NCI-H748 treated with DMSO at 0.1 percent for 48 hours (cell line): ENCODE measurements at regions not wholly inside any gene's neighbourhood (a gene's known extent, or its start where the extent isn't known, plus 50 kb on each side); places are given as distances from the start of the nearest gene placed in this dataset.
A peak's percentile ranks its signal among the peaks of the same experiment; 100 is the strongest.

Experiments used
- DNase-seq: peaks from one replicate; lab custom pipeline; 2025; lab: John Stamatoyannopoulos, UW

DNA sequence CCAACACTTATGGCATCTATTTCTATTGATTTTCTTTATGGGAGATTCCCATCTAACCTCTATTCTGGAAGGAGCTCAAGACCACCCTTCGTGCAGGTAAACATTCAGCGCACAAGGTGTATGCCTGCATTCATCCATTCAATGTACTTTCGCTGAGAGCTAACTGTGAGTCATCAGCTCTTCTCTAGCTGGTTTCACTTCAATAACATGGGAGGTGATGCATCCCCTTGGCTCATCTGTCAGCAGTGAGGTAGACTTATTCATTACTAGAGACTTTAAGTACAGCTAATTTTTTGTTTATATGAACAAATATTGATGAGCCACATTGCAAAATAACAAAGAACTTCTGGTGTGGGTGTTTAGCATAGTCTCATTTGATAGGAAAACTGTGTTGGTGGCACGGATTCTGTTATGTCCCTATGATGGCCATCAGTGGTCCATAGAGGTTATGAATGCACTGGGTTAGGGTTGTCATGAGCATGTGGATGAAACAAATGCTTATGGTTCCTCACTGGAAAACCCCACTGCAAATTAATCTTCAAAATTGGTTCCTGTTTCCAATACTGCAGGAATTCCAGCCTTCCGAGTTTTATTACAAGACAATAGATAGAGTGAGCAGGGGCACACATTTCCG lies 1151.0 kb downstream of the BCL11B start:
- peak; percentile 41 for DNase-seq

DNA sequence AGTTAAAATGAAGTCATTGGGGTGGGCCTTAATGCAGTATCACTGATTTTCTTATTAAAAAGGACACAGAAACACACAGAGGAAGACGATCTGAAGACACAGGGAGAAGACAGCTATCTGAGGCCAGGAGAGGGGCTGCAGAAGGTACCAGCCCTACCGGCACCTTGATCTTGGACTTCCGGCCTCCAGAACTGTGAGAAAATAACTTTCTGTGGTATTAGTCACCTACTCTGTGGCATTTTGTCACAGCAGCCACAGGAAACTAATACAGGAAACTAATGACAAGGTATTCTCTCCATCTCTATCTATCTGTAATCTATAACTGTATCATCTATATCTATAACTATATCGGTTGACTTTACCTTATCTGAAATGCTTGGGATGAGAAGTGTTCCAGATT lies 1149.5 kb downstream of the BCL11B start:
- no peak for DNase-seq

DNA sequence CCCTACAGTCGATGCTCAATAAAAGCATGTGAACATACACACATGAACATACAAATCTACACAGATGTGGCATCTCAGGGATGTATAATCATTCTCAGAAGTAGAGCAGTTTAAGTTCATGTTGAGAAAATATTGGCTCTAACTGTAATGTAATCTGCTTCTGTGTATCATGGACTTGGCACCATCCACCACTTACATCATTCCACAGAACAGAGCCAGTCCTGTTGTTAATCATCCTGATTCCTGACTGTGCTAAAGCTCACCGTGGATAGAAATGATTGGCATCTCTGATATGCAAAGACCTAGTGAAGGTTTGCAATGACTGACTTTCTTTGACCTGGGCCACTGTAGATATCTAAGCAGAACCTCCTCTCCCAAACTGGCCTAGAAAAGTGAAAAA lies 1141.3 kb downstream of the BCL11B start:
- DNase-seq = no peak

DNA sequence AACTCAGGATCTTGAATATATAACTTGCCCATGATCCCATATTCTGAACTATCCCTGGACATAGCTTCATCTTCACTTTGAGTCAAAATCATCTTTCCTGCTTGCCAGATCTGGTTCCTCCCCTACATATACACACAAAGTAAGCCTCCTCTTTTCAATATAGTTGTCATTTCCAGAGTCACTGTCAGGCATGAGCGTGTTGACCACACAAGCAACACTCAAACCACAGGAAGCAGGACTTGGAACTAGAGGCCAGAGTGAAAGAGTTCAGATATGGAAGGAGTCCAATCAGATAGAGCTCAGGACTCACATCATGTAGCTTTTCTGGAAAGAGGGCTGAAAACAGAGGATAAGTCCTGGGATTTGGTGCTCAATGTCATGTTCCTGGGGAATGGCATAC lies 1140.6 kb downstream of the BCL11B start:
- no peak for DNase-seq

DNA sequence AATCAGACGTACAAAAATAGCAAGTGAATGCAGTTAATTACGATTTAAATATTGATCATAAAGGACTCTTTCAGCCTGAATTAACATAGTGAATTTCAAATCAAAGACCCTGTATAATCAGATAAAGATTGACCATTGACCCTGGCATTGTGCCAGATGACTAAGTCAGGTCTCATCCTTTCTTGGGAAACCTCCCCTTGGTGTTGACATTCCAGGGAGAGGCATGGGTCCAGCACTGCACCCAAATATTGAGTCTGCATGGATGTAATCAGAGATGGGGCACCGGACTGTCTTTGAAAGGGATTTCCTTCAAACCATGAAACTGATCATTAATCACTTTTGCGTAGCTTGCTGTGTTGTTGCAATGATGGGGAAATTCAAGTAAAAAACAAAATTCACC lies 1138.2 kb downstream of the BCL11B start:
- DNase-seq = no peak

DNA sequence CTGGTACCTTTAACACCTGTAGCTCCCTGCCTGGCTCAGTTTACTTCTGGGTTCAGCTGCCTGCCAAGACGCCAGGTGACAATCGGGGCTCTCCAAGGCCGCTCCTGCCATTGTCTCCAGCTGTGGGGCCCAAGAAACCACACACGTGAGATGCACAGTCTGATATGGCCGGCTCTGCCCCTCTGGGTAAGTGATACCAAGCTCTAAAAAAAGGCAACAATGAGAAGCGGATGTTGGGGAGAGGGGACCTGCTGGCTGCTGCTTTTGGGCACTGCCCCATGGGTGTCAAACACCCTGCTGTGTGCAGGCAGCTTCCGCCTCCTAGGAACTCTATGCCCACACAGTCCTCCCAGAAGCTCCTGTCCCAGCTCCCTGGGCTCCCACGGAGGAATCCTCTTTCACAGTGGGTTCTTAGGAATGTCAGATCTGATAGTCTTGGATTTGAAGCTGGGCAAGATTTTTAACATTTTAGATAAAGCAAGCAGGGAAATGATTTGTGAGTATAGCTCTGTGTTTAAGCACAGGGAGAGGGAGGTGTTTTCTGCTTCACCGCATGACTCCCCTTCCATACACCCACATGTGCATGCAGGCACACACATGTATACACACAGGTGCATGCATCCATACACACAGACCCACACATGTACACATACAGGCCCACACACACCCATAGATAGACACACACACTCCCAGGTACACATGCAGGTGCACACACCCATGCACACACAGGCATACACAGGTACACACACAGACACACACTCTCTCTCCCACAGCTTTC lies 1135.8 kb downstream of the BCL11B start:
- DNase-seq = no peak

DNA sequence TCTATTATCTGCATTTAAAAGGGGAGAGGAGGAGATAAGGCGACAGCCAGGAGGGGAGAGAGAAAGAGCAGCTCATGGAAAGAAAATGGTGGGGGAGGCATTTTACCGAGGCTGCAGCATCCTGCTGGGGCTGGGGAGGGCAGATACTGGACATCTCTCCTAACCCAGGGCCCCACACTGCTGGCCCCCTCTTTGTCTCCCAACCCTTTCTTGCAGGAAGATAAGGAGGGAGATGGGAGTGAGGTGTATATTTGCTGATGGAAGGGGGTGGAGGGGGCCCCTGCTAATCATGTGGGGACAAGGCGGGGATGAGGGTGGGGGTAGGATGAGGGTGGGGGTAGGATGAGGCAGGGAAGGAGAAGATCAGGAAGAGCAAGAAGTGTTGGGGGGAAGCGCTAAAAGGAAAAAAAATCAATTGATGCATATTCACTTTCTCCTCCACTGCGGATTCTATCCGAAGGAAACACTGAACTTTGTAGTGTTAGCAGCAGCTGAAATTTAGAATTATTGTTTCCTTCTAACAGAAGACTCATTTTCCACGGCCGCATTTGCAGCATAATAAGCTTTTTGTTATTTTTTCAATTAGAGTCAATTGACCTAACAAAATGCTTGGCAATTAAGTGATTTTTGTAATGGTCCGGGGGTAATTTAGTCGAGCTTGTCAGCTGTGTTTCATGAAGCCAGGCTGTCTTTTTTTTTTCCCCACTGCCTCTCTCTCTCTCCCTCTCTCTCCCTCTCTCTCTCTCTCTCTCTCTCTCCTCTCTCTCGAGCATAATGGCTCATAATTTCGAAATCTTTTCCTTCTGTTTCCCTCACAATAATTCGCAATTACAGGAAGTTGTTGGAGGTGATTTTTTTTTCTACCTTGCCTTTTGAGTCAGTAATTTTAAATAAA lies 1134.6 kb downstream of the BCL11B start:
- peak; percentile 99 for DNase-seq

DNA sequence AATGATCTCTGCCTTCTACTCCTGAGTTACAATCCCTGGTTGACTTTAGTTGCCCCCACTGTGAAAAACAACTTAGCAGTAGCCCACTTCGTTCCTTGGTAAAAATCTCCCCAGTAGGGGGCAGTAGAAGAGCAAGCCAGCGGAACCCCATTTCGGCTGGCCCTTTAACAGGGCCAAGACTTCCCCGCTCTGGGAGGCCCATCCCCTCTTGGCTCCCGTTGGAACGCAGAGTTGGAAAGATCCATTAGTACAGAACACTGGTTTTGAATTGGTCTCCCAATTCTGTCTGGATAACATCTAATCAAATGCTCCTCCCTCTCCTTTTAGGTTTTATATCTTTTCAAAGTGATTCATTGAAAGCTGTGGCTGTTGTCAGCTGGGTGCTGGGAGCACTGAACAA lies 1133.3 kb downstream of the BCL11B start:
- peak; percentile 42 for DNase-seq

DNA sequence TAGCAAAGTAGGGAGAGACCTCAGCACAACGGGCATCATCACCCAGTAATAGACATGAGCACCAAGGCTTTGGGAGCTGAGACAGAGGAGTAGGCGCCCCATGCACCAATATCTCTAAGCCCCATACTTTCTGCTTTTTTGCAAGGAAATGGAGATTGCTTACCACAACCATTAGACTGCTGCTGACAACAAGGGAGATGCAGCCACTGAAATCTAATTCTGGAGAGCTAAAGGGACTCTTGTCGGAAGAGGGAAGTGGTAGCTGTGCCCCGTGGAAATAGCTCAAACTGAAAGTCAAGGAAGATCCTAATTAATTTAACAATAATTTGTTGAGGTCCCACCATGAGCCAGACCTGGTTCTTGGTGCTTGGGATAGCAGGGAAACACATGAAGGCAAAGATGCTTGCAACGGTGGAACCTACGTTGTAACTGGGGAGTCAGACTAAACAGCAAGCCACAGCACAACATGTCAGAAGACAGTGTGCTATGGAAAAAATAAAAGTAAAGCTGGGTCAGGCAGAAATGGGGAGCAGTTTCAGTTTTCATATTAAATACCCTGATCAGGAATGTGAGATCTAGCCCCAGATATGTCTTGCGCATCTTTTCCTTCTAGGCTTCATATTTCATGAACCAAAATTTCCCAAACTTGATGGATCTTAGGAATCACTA lies 1131.0 kb downstream of the BCL11B start:
- no peak for DNase-seq

DNA sequence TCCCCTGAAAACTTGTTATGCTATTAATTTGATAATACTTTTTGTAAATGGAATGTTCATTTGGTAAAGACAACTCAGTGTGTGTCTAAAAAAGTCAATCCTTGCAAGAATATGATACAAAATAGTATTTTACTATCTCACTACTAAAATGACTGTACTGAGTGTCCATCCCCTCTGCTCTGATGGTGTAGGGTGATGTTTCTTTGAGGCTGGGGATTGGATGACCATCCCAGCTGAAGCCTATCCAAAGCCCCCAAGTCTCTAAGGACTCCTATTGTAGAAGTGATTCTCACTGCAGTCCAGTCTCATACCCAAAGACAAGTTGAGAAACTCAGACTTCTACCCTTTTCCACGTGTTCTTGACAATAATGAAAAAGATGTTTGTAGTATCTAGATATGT lies 1128.4 kb downstream of the BCL11B start:
- no peak for DNase-seq

DNA sequence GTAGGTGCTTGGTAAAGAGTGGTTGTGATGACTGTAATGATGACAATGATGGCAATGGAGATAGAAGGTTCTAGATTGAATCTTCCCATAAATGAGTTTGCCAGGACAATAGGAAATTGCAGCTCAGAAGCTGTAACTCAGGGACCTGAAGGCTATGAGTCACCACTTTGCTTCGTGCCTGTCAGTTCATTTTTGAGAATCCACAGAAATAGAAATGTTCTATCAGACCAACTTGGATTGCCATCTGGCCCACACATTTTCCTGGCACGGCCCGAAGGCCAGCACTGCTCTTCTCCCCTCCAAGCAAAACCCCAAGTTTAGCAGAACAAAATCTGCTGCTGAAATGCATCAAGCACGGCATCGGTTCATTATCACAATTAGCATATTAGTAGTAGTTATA lies 1127.0 kb downstream of the BCL11B start:
- no peak for DNase-seq

DNA sequence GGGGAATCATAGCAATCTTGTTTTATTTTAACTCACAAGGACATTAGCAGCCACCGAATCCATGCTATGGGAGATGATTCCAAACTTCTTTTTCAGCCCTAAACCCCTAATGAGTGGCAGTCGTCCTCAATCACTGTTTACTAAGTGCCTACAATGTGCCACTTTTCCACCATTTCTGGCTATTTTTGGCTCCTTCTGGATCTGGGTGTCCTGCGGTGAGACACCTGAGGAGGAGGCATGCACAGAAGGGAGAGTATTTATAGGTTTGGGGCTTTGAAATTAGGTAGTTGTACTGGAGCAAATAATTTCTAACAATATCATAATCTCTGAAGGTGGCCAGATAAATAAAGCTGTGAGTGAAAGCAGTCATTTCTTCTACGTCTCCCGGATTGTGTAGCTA lies 1125.6 kb downstream of the BCL11B start:
- DNase-seq = no peak

DNA sequence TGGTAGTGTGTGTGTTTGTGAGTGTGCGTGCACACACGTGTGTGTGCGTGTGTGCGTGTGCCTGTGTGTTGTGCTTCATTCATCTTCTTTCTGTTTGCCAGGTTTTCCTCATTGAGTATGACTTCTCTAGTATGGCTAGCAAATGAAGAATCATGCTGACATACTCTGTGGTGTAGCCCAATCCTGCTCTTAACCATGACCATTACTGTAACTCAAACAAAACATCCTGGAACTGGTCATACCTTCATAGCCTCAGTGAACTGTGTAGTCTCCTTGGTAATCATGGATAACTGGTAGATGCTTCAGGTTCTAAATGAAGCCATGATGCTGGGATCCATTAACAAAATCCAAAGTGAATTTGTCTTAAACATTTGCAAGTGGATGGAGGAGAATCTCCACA lies 1117.7 kb downstream of the BCL11B start:
- no peak for DNase-seq

DNA sequence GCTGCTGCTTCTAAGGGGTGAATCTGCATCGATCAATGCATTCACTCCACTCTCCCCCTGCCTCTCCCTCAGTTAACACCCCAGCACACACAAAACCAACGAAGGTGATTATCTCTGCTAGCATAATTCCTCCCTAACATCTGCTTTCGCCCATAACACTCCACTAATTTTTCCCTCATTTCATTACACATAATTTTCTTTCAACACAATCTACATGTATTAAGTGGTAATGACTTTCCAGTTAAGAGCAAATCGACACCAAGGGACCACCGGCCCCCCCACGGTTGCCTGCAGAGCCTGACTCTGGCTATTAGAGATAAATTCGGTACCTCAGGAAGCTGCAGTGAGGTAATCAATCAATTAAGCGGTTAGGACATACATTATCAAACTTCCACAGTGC lies 1115.6 kb downstream of the BCL11B start:
- DNase-seq = no peak

DNA sequence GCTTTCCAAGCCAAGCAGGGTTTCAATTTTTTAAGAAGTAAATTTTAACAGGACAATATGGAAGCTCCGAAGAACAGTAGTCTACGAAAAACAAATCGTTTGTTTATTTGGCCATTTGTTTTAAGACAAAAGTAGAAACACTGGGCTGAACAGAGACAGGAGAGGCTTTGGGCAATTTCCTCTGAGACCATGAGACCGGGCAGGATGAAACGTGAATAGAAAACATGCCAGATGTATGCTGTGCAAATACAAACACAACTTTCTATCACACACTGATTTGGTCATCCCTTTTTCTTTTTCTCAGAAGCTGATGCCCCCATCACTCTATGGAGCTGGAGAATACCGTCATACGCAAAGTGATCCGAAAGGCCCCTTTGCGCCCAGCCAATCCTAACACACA lies 1111.1 kb downstream of the BCL11B start:
- no peak for DNase-seq

DNA sequence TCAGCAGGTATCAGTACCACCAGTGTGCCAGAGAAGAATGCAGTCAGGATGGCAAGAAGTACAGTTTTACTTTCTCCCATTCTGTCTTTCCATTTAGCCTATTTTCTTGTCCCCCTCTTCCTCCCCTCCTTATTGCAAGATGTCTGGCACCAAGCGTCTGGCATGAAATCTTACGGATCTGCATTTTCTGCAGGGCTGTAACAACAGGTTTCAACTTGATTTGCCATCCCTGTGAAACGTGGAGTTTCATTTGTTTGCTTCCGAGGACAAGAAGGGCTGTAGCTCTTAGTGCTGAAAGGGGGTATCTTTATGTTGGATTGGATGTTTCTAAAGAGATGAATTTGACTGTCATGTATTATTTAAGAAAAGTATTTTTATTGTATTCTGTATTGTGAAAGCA lies 1110.6 kb downstream of the BCL11B start:
- no peak for DNase-seq

DNA sequence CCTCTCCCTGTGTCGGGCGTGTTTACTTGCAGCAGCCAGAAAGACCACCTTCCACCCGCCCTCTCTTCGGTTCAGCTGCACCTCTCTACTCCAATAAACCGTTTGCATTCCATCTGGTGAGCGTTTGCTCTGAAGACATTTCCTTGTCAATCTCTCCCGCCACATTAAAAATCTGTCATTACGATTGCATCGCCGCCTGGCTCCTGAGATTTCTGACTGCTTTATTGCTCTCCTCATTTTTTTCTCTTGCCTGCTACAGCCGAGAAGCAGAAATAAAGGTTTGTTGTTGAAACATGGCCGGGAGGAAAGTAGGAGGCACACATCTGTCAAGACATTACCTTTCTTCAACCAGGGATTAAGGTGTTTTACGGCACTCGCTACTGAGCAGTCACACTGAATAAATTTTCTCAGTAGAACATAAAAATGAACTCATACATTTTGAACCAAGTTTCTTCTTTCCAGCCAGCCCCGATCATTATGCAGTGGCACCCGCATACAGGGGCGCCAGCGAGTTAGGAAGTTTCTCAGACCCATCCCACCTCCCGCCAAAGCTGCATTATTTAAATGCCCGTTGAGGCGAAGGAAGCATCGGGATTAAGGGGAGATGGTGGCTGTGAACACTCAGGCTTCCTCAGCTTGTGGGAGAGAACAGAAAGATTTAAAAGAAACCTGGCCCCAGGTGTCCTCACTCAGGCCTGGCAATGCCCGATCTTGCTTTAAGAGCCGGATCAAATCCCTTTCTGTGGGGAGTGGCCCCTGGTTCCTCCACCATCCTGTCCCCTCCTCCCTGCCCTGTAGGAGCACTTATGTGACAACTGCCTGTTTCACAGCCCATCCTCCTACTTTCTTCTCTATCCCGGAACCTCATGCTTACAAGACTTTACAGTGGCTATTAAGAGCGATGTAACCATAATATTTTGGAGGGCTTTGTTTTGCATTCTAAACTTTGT lies 1108.9 kb downstream of the BCL11B start:
- no peak for DNase-seq

DNA sequence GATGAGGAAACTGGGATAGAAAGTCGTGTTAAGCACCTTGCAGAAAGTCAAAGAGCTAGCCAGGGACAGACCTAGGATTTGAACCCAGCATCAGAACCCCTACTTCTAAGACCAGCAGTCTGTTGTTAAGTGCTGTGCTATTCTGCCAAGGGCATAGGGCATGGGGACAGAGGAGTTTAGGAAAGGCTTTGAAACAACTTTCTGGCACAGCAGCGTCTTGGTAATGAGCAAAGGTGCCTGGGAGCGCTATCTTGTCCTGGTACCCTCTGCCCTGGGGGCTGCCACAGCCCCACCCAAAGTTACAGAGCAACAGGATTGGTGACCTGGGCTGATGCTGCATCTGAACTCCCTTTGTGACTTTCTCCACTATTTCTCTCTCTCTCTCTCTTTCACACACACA lies 1108.1 kb downstream of the BCL11B start:
- DNase-seq = no peak

DNA sequence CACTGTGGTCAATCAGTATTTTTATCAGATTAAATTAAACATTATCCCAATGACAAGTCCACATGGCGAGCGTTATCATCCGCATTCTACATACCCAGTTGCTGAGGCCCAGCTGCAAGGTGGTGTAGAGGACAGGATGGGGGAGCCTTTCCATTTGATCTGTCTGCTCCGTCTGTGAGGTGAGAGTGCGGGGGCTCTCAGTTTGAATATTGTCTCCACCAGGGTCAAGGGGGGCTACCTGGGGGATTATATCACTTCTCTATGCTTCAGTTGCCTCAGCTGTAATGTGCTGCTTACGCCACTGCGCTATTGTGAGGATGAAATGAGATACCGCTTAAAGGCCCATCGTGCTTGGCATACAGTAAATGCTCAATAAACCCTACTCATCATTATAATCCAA lies 1106.0 kb downstream of the BCL11B start:
- no peak for DNase-seq

DNA sequence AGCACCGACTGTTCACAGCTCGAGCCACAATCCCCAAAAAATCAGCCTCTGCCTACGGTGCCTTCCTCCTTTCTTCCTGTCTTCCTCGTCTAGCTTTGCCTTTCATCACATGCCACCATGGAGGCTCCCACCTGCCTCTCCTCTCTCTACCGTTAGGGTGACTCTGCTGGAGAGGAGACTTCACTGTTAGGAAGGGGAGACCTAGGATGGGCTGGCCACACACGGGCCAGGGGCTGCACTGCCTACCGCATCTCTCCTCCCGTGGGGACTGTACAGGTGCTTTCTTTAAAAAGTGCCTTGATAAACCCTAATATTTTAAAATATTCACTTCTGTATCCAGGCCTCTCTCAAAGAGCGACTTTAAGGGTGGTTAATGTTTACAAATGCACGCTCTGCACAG lies 1104.7 kb downstream of the BCL11B start:
- DNase-seq = no peak

DNA sequence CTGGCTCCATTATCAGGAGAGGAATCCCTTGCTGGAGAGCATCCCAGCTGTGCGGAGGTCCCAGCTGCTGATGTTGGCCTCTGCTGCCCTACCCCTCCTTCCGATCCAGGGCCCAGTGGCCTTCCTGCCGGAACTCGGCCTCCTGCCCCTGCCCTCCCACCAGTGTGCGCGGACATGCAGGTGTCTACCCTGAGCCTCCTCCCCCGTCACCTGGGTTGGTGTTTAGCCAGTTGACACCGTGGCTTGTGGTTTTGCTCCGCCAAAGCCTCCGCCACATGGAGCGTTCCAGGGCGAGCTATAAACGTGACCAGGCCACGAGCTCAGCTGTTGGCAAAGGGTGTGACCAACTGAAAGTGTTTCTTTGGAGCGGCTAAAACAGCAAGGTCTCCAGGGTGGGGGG lies 1104.3 kb downstream of the BCL11B start:
- DNase-seq = no peak
